GM23338 (cell line): ENCODE measurements at regions not wholly inside any gene's neighbourhood (a gene's known extent, or its start where the extent isn't known, plus 50 kb on each side); places are given as distances from the start of the nearest gene placed in this dataset.

Experiments used
- ATAC-seq: fragments of 200-7000 bp; cut with Tn5 transposase; 3 replicates; pipeline ENCODE4 v1.9.1; 2020
- DNase-seq: peaks from one replicate; pipeline ENCODE4 v3.0.0-alpha.2; 2015; ENCODE audit warnings: low spot score
- H2AFZ ChIP-seq: fragments of 200-600 bp; sonication (generic); 2 replicates; pipeline ENCODE4 v1.8.0; 2016; ENCODE audit warnings: antibody characterized with exemption, mild to moderate bottlenecking, moderate library complexity
- H3F3A ChIP-seq: fragments of 200-600 bp; sonication (generic); replicated peaks from 2 replicates; pipeline ENCODE4 v1.8.0; 2017; ENCODE audit warnings: antibody characterized with exemption, mixed run types, low read depth
- H3K27ac ChIP-seq: fragments of 200-600 bp; sonication (generic); 2 replicates; pipeline ENCODE4 v1.6.1; 2016; ENCODE audit warnings: low read depth
- H3K27me3 ChIP-seq: fragments of 200-600 bp; sonication (generic); 2 replicates; pipeline ENCODE4 v1.8.0; 2016; ENCODE audit warnings: mild to moderate bottlenecking, mixed run types, moderate library complexity; ENCODE audit not compliant: insufficient read depth
- H3K36me3 ChIP-seq: fragments of 200-600 bp; sonication (generic); 2 replicates; pipeline ENCODE4 v1.8.0; 2016; ENCODE audit warnings: mild to moderate bottlenecking; ENCODE audit not compliant: insufficient read depth
- H3K4me1 ChIP-seq: fragments of 200-600 bp; sonication (generic); 2 replicates; pipeline ENCODE4 v1.8.0; 2016; ENCODE audit warnings: mild to moderate bottlenecking, moderate library complexity; ENCODE audit not compliant: insufficient read depth
- H3K4me2 ChIP-seq: fragments of 200-600 bp; sonication (generic); 2 replicates; pipeline ENCODE4 v1.7.1; 2017; ENCODE audit warnings: mixed run types
- H3K4me3 ChIP-seq: fragments of 200-600 bp; sonication (generic); 2 replicates; pipeline ENCODE4 v1.6.1; 2016; ENCODE audit warnings: mixed run types
- H3K79me2 ChIP-seq: fragments of 200-600 bp; sonication (generic); replicated peaks from 2 replicates; pipeline ENCODE4 v1.8.0; 2017; ENCODE audit warnings: mild to moderate bottlenecking; ENCODE audit not compliant: insufficient read depth
- H3K9me2 ChIP-seq: fragments of 200-600 bp; sonication (generic); 2 replicates; pipeline ENCODE4 v1.8.0; 2017; ENCODE audit not compliant: insufficient read depth
- H4K20me1 ChIP-seq: fragments of 200-600 bp; sonication (generic); replicated peaks from 2 replicates; pipeline ENCODE4 v1.8.0; 2017; ENCODE audit warnings: mild to moderate bottlenecking; ENCODE audit not compliant: insufficient read depth
- H3K27ac Mint-ChIP-seq: 2 replicates; pipeline ENCODE4 v1.8.0; 2020; ENCODE audit warnings: inconsistent platforms, mild to moderate bottlenecking, moderate library complexity, mixed read lengths
- H3K27me3 Mint-ChIP-seq: 3 replicates; pipeline ENCODE4 v1.8.0; 2022; ENCODE audit warnings: low read depth, mild to moderate bottlenecking, moderate library complexity, mixed read lengths, inconsistent platforms; ENCODE audit not compliant: insufficient read depth, poor library complexity
- H3K36me3 Mint-ChIP-seq: 3 replicates; pipeline ENCODE4 v1.8.0; 2021; ENCODE audit warnings: low read depth, mild to moderate bottlenecking, inconsistent platforms, moderate library complexity, mixed read lengths
- H3K4me1 Mint-ChIP-seq: 3 replicates; pipeline ENCODE4 v1.8.0; 2020; ENCODE audit warnings: mild to moderate bottlenecking, inconsistent platforms, mixed read lengths
- H3K4me3 Mint-ChIP-seq: 3 replicates; pipeline ENCODE4 v1.8.0; 2021; ENCODE audit warnings: moderate library complexity, mild to moderate bottlenecking, inconsistent platforms, mixed read lengths
- H3K9me3 Mint-ChIP-seq: 3 replicates; pipeline ENCODE4 v1.8.0; 2020; ENCODE audit warnings: moderate library complexity, mild to moderate bottlenecking, inconsistent platforms, mixed read lengths
- CREB1 ChIP-seq: fragments of 250-450 bp; sonication (Bioruptor Pico); IDR thresholded peaks from 2 replicates; pipeline ENCODE4 v1.5.0; 2020; ENCODE audit warnings: low read depth, mild to moderate bottlenecking, moderate library complexity
- CTCF ChIP-seq, 2 experiments: fragments of 200-600 bp in 1 of 2; sonication (generic) in 1 of 2; conservative IDR thresholded peaks; 2 replicates each; pipeline versions ENCODE4 v1.5.1 to v1.6.1; 2016 to 2017; ENCODE audit warnings: antibody characterized with exemption in 2 of 2, low read depth in 2 of 2, mild to moderate bottlenecking in 2 of 2, moderate library complexity in 1 of 2
- ETS1 ChIP-seq: IDR thresholded peaks from 2 replicates; pipeline ENCODE4 v1.6.1; 2016; ENCODE audit warnings: antibody characterized with exemption
- EZH2 ChIP-seq: fragments of 200-600 bp; sonication (generic); IDR thresholded peaks from one replicate; pipeline ENCODE4 v1.8.0; 2017; ENCODE audit warnings: antibody characterized with exemption, mild to moderate bottlenecking, low read depth; ENCODE audit not compliant: unreplicated experiment
- EZH2phosphoT487 ChIP-seq: fragments of 200-600 bp; sonication (generic); IDR thresholded peaks from one replicate; pipeline ENCODE4 v1.8.1; 2018; ENCODE audit warnings: antibody characterized with exemption; ENCODE audit not compliant: unreplicated experiment
- JUNB ChIP-seq: IDR thresholded peaks from one replicate; pipeline ENCODE4 v1.6.1; 2016; ENCODE audit warnings: antibody characterized with exemption; ENCODE audit not compliant: unreplicated experiment
- NANOG ChIP-seq: IDR thresholded peaks from 2 replicates; pipeline ENCODE4 v1.6.1; 2016; ENCODE audit warnings: antibody characterized with exemption, borderline replicate concordance
- POLR2AphosphoS5 ChIP-seq: IDR thresholded peaks from 2 replicates; pipeline ENCODE4 v1.6.1; 2016; ENCODE audit warnings: antibody characterized with exemption, low read depth
- REST ChIP-seq: IDR thresholded peaks from one replicate; pipeline ENCODE4 v1.6.1; 2018; ENCODE audit warnings: antibody characterized with exemption; ENCODE audit not compliant: unreplicated experiment
- STAT1 ChIP-seq: IDR thresholded peaks from one replicate; pipeline ENCODE4 v1.6.1; 2016; ENCODE audit warnings: antibody characterized with exemption; ENCODE audit not compliant: unreplicated experiment
- ZNF114 ChIP-seq: fragments of 250-450 bp; sonication (Bioruptor Pico); IDR thresholded peaks from 2 replicates; pipeline ENCODE4 v1.5.0; 2020; ENCODE audit warnings: mild to moderate bottlenecking, moderate library complexity
- ZNF331 ChIP-seq: fragments of 250-450 bp; sonication (Bioruptor Pico); IDR thresholded peaks from 2 replicates; pipeline ENCODE4 v1.5.0; 2020; ENCODE audit warnings: low read depth, mild to moderate bottlenecking, moderate library complexity
- TF ChIP-seq, protein P1 (sequence below): fragments of 250-450 bp; sonication (Bioruptor Pico); IDR thresholded peaks from 2 replicates; pipeline ENCODE4 v1.5.0; 2020; ENCODE audit warnings: mild to moderate bottlenecking, moderate library complexity

GRCh38 chr7:27299861-27300260, 57.3 kb downstream of the EVX1 start:
- Histone ChIP-seq H3K4me3 (no peak overlapping the region), H3K79me2 (no peaks in the 10 kb centered on the region), H3K27me3 (no peaks in the 10 kb centered on the region), H3K9me2 (0 out of 2 replicates have a peak, but pooled peaks cover 3% of the 10 kb centered on the region), H4K20me1 (no peaks in the 10 kb centered on the region), H3K4me1 (no peaks in the 10 kb centered on the region), H3K27ac (no peak overlapping the region), H2AFZ (no peak overlapping the region), H3K4me2 (no peak overlapping the region), H3K36me3 (no peaks in the 10 kb centered on the region), H3F3A (no peaks in the 10 kb centered on the region)
- DNase-seq (no peak), ATAC-seq (no peak)
- H3K9me3 Mint-ChIP-seq: no peaks in the 10 kb centered on the region
- no peak overlapping the region for H3K4me3 Mint-ChIP-seq
- H3K36me3 Mint-ChIP-seq: no peaks in the 10 kb centered on the region
- H3K4me1 Mint-ChIP-seq: peaks cover 3% of the 10 kb centered on the region; the same call in 2 of the 3 replicates
- no peaks in the 10 kb centered on the region for H3K27me3 Mint-ChIP-seq
- H3K27ac Mint-ChIP-seq: no peak overlapping the region
- TF ChIP-seq STAT1: no peak
- no peak for TF ChIP-seq ZNF114 (CRISPR knock-in tag)
- TF ChIP-seq CREB1 (CRISPR knock-in tag): no peak
- TF ChIP-seq ETS1: no peak
- TF ChIP-seq, protein P1, sequence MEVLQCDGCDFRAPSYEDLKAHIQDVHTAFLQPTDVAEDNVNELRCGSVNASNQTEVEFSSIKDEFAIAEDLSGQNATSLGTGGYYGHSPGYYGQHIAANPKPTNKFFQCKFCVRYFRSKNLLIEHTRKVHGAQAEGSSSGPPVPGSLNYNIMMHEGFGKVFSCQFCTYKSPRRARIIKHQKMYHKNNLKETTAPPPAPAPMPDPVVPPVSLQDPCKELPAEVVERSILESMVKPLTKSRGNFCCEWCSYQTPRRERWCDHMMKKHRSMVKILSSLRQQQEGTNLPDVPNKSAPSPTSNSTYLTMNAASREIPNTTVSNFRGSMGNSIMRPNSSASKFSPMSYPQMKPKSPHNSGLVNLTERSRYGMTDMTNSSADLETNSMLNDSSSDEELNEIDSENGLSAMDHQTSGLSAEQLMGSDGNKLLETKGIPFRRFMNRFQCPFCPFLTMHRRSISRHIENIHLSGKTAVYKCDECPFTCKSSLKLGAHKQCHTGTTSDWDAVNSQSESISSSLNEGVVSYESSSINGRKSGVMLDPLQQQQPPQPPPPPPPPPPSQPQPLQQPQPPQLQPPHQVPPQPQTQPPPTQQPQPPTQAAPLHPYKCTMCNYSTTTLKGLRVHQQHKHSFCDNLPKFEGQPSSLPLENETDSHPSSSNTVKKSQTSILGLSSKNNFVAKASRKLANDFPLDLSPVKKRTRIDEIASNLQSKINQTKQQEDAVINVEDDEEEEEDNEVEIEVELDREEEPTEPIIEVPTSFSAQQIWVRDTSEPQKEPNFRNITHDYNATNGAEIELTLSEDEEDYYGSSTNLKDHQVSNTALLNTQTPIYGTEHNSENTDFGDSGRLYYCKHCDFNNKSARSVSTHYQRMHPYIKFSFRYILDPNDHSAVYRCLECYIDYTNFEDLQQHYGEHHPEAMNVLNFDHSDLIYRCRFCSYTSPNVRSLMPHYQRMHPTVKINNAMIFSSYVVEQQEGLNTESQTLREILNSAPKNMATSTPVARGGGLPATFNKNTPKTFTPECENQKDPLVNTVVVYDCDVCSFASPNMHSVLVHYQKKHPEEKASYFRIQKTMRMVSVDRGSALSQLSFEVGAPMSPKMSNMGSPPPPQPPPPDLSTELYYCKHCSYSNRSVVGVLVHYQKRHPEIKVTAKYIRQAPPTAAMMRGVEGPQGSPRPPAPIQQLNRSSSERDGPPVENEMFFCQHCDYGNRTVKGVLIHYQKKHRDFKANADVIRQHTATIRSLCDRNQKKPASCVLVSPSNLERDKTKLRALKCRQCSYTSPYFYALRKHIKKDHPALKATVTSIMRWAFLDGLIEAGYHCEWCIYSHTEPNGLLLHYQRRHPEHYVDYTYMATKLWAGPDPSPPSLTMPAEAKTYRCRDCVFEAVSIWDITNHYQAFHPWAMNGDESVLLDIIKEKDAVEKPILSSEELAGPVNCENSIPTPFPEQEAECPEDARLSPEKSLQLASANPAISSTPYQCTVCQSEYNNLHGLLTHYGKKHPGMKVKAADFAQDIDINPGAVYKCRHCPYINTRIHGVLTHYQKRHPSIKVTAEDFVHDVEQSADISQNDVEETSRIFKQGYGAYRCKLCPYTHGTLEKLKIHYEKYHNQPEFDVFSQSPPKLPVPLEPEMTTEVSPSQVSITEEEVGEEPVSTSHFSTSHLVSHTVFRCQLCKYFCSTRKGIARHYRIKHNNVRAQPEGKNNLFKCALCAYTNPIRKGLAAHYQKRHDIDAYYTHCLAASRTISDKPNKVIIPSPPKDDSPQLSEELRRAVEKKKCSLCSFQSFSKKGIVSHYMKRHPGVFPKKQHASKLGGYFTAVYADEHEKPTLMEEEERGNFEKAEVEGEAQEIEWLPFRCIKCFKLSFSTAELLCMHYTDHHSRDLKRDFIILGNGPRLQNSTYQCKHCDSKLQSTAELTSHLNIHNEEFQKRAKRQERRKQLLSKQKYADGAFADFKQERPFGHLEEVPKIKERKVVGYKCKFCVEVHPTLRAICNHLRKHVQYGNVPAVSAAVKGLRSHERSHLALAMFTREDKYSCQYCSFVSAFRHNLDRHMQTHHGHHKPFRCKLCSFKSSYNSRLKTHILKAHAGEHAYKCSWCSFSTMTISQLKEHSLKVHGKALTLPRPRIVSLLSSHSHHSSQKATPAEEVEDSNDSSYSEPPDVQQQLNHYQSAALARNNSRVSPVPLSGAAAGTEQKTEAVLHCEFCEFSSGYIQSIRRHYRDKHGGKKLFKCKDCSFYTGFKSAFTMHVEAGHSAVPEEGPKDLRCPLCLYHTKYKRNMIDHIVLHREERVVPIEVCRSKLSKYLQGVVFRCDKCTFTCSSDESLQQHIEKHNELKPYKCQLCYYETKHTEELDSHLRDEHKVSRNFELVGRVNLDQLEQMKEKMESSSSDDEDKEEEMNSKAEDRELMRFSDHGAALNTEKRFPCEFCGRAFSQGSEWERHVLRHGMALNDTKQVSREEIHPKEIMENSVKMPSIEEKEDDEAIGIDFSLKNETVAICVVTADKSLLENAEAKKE (CRISPR knock-in tag): no peak
- no peak for TF ChIP-seq ZNF331 (CRISPR knock-in tag)
- no peak for TF ChIP-seq NANOG
- no peak for TF ChIP-seq EZH2
- TF ChIP-seq POLR2AphosphoS5: no peak
- TF ChIP-seq CTCF (conservative IDR thresholded peaks at IDR 0.05; ENCODE audit: low read depth in 2 of 2): no peak
- no peak for TF ChIP-seq EZH2phosphoT487
- no peak for TF ChIP-seq REST
- TF ChIP-seq JUNB: no peak
